ENCODE measurements at regions not wholly inside any gene's neighbourhood (a gene's known extent, or its start where the extent isn't known, plus 50 kb on each side); places are given as distances from the start of the nearest gene placed in this dataset.

DNA sequence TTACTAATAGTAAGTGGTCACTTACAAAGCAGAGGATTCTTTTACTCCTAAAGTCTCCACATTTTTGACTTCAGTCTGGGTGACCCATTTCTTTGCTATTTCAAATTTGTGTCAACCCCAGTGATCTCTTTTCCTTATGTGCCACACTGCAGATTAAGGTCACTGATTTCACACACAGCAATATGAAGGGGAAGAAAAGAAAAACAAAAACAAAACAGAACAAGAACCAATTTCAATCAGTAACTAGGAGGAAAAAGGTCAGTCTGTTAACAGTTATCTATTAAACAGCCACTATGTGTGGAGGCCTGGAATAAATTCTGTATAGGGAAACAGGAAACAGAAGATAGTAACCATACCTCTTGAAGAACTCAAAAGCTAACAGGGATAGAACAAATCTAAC is 72.0 kb upstream of the ACVR2A start:
- TF ChIP-seq EP300 (IDR thresholded peaks at IDR 0.05) (no peak), POLR2A (IDR thresholded peaks at IDR 0.05) (no peak), POLR2AphosphoS5 (IDR thresholded peaks at IDR 0.05) (no peak), CTCF (IDR thresholded peaks at IDR 0.05) (no peak)
- H3K9me3 ChIP-seq: no peaks in the 10 kb centered on the region
- no peak overlapping the region for H3K27ac ChIP-seq
- no peak for DNase-seq
- H3K4me1 ChIP-seq: no peaks in the 10 kb centered on the region
- no peak overlapping the region for H3K4me3 ChIP-seq
- H3K27me3 ChIP-seq: no peaks in the 10 kb centered on the region
- intact Hi-C loops (cut with DNase I): no loop called here
- no peaks in the 10 kb centered on the region for H3K36me3 ChIP-seq

GRCh38 chr2:147763861-147764260 is 81.0 kb upstream of the ACVR2A start:
- Histone ChIP-seq H3K4me1 (no peaks in the 10 kb centered on the region), H3K9me3 (no peaks in the 10 kb centered on the region), H3K4me3 (no peak overlapping the region), H3K27me3 (no peaks in the 10 kb centered on the region), H3K27ac (no peak overlapping the region), H3K36me3 (no peaks in the 10 kb centered on the region)
- no peak for DNase-seq
- intact Hi-C loops (cut with DNase I): no loop called here
- TF ChIP-seq POLR2A (IDR thresholded peaks at IDR 0.05): no peak
- TF ChIP-seq POLR2AphosphoS5 (IDR thresholded peaks at IDR 0.05): no peak
- TF ChIP-seq EP300 (IDR thresholded peaks at IDR 0.05): no peak
- TF ChIP-seq CTCF (IDR thresholded peaks at IDR 0.05): no peak

DNA sequence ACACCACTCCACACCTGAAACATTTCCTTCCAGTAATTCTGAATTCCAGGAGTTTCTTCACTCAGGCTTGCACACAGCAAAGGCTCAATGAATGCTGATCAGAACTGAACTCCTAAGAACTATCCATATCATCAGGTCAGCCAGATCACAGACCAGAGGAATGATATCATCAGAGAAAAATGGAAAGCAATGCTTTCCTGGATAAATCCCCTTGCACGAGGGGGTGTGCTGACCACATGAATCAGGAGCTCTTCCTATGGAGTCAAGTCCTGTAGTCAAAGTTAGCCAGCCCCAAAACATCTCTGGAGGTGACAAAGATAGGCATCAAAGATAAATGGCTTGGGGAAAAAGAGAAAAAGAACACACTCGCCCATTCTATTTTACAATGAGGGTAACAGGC is 83.8 kb upstream of the ACVR2A start:
- no peak overlapping the region for H3K4me3 ChIP-seq
- intact Hi-C loops (cut with DNase I): no loop called here
- H3K36me3 ChIP-seq: no peaks in the 10 kb centered on the region
- peaks cover 0 to 2% (median 0%) of the 10 kb centered on the region in 4 donors for H3K9me3 ChIP-seq
- WGBS, 2 donors: 84 to 90% methylated on average over 2 of the region's 2 CpGs
- DNase-seq: no peak
- no peak overlapping the region for H3K27ac ChIP-seq
- no peaks in the 10 kb centered on the region for H3K27me3 ChIP-seq
- TF ChIP-seq CTCF (IDR thresholded peaks at IDR 0.05): no peak
- no peak for TF ChIP-seq POLR2A (IDR thresholded peaks at IDR 0.05)
- TF ChIP-seq POLR2AphosphoS5 (IDR thresholded peaks at IDR 0.05): no peak
- no peak for TF ChIP-seq EP300 (IDR thresholded peaks at IDR 0.05)
- H3K4me1 ChIP-seq: no peaks in the 10 kb centered on the region

GRCh38 chr2:147759536-147759935 is 85.3 kb upstream of the ACVR2A start:
- Histone ChIP-seq H3K4me1 (no peaks in the 10 kb centered on the region), H3K27me3 (no peaks in the 10 kb centered on the region), H3K27ac (no peak overlapping the region), H3K4me3 (no peak overlapping the region), H3K36me3 (no peaks in the 10 kb centered on the region), H3K9me3 (peaks cover 0 to 2% (median 0%) of the 10 kb centered on the region in 4 donors)
- 58 to 88% methylated on average over 3 of the region's 3 CpGs for WGBS, 2 donors
- intact Hi-C loops (cut with DNase I): loop anchor here (10.0 kb wide), 1 partner anchor 55 kb away; no protein-coding TSS in a partner anchor
- no peak for DNase-seq
- TF ChIP-seq EP300 (IDR thresholded peaks at IDR 0.05): no peak
- TF ChIP-seq CTCF (IDR thresholded peaks at IDR 0.05): no peak
- no peak for TF ChIP-seq POLR2AphosphoS5 (IDR thresholded peaks at IDR 0.05)
- TF ChIP-seq POLR2A (IDR thresholded peaks at IDR 0.05): no peak

- Histone ChIP-seq H3K27ac (no peak overlapping the region), H3K4me3 (no peak overlapping the region), H3K27me3 (no peaks in the 10 kb centered on the region), H3K4me1 (no peaks in the 10 kb centered on the region), H3K36me3 (no peaks in the 10 kb centered on the region), H3K9me3 (peaks cover 0 to 2% (median 0%) of the 10 kb centered on the region in 4 donors)
- DNase-seq: no peak
- TF ChIP-seq EP300 (IDR thresholded peaks at IDR 0.05) (no peak), POLR2A (IDR thresholded peaks at IDR 0.05) (no peak), POLR2AphosphoS5 (IDR thresholded peaks at IDR 0.05) (no peak), CTCF (IDR thresholded peaks at IDR 0.05) (no peak)
- WGBS, 2 donors: 86 to 89% methylated on average over 2 of the region's 2 CpGs
- intact Hi-C loops (cut with DNase I): loop anchor here (10.0 kb wide), 1 partner anchor 56 kb away; no protein-coding TSS in a partner anchor
Observed at GRCh38 chr2:147758821-147759220, 86.0 kb upstream of the ACVR2A start.

Data from sigmoid colon (tissue), 6 donors.